HG03066 (cell line): ENCODE measurements at regions not wholly inside any gene's neighbourhood (a gene's known extent, or its start where the extent isn't known, plus 50 kb on each side); places are given as distances from the start of the nearest gene placed in this dataset.
"Not testable (repeated sequence)": the region's sequence is repeated elsewhere in the genome, so short reads cannot be mapped to it uniquely, and the experiment has no call there.

Experiments
- ATAC-seq: cut with Tn5 transposase; IDR thresholded peaks from one replicate; pipeline ENCODE4 v1.9.1; 2021; ENCODE audit warnings: low read depth; ENCODE audit not compliant: unreplicated experiment

DNA sequence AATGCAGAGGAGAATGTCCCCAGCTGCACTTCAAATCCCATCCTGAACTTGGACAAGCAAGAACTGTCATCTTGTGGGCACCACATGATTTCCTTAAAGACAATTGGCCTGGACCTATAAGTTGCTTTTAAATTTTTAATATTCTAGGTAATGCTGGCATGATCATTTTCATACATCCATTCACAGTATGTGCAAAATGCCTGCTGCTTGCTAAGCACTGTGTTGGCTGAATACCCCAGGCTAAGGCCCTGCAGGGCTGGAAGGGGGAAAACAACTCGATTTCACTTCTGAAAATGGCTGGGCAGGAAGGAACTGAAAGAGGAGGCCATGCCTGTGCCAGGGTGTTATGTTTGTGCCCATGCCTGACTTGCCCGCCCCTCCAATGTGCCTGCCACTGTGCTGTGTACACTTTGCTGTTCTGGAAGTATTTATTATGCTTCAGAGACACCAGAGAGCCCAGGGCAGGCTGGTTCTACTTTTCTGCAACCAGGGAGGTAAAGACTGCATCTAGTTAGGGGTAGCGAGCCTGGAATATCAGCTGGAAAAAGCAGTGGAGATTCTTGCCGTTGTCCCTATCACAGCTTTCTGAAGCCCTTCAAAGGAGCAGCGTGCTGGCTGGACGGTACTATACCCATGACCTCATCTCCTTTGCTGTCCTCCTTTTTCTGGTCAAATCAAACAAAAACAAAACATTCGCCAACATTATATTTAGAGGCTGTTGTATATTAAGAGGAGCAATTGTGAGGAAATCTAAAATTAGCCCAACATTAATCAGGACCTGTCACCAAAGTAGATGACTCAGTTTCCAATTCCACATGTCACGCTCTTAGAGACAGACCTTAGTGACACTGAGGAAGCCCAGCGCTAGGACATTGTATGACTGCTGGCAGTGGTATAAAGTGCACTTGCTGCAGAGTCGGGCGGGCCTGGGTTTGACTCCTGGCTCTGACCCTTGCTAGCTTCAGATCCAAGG lies 158.1 kb downstream of the DDX1 start:
- no peak for ATAC-seq

DNA sequence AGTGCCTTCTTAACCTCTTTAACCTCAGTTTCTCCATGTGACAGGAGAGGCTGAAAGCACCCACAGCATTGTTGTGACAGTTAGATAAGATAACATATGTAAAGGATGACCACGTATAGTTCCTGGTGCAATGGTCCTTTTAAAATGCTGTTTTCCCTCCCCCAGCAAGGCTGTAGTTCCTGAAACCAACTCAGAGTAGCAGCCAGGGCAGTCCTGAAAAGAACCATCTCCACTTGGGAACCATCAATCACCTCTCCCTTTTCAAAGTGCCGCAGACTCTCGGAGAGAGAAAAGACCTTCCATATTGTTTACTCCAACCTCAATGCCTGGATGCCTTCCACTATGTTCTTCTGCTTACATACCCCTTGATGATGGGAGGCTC lies 158.8 kb downstream of the DDX1 start:
- no peak for ATAC-seq

DNA sequence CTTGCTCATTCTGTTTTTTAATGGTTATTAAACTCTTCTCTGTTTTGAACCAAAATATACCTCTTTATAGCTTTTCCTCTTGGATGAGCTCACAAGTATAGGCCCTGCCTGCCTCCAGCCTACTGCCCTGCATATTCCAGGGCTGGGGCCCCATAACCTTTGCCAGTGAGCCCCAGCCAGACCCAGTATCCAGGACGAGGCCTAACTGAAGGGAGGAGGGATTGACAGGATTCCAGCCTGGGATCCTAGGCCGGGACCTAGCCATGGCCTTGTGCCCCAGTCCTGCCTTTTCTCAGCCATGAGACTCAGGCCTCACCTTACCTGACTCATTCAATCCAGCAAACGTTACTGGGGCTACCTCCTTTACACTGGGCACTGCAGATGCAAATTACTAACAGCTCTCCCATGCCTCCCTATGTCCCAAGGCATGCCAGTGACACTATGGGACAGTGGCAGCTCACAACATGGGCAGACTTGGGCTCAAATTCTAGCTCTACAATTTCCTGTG lies 159.2 kb downstream of the DDX1 start:
- no peak for ATAC-seq

DNA sequence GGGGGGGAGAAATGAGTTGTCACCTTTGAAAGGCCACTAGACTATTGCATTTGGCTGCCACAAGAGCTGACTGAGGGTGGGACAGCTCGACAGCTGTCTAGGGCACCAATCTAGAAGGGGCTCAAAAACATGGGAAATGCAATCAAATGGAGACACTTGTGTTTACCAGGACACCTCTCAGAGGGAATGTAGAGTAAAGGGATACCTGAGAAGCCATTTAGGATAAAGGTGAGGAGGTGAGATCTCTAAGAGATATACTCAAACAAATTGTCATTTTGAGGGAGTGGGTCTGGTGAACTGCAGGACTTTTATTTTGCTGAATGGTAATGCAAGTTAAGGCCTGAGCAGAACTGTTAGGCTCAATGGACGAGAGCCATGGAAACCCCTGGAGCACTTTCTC lies 159.8 kb downstream of the DDX1 start:
- ATAC-seq: no peak

DNA sequence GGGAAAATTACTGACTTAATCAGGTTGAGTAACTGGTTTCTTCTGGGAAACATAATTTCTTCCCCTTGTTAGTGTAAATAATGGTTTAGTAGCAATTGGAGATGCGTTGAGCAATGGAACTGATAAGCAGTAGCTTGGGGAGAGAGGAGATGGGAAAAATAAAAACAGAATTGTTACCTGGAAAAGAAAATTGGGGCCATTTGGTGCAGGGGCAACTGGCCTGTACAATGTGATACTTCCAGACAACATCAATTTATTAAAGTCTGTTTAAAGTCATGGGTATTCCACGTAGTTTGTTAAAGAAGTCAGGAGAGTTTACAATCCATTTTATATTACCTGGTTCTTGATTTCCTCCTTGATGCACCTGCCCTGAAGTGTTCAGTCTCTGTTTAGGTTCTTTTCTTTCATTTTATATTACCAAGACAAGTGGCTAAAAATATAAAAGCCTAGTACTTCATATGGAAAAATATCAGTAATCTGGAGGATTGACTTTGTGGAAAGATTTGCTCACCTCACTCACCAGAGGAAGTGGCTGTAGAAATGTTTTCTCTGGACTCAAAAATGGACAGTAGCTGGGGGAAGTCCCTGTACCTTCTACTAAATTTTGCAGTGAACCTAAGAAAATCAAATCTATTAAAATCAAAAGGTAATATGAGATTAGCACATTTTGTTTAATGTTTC lies 161.0 kb downstream of the DDX1 start:
- ATAC-seq: no peak

DNA sequence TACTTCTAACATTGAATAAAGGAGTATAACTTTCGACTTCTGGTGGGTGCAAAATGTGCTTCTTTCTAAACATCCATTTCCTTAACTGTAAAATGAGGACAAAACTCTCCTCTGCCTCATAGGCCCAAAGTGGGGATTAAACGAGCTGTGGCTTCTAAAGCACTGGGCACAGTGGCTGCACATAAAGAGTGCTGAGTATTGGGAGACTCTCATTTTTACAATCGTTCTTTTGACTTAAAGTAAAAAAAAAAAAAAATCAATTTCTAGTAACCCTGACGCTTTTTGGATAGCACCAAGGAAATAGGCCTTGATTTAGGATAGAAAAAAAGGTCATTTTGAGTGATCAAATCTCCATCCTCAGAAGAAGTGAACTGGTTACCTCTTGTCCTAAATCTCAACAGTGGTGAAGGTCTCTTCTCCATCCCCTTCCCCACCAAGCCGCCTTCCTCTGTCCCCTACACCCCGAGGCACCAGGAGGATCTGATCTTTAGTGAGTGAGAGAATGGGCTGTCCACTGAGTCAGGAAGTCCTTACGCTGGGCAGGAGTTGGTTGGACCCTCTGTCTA lies 161.6 kb downstream of the DDX1 start:
- no peak for ATAC-seq

DNA sequence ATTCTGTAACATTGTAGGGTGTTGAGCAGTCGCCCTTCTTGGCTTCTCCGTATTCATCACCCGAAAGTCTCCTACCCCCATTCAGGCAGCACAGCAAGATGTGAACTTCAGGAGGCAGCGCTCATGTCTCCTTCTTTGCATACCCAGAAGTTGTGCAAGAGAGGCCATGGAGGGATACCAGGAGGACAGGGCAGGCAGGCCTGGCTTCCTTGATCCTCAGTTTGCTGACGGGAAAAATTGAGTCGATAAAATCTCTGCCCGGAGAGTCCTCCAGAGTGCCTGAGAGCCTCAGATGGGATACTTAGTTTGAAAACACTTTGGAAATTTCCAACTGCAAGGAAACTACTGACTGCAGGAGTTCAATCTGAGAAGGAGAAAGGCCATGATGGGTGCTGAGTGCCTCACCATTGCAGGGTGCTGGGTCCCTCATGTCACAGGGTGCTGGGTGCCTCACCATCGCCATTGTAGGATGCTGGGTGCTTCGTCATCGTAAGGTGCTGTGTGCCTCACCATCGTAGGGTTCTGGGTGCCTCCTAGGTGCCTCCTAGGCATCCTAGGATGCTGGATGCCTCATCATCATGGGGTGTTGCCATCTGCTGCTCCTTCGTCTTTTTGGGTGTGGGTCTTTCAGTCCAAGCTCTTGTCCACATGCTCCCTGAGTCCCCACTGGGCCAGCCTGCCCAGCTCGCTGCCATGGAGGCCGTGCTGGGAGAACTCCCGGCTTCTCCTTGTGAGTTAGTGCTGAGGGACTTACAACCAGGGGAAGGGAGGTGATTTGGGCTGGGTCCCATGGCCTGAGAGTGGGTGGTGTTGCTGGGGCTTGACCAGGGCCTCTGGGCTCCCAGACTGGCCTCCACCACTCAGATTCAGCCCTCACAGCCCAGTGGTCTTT lies 162.4 kb downstream of the DDX1 start:
- no peak for ATAC-seq

DNA sequence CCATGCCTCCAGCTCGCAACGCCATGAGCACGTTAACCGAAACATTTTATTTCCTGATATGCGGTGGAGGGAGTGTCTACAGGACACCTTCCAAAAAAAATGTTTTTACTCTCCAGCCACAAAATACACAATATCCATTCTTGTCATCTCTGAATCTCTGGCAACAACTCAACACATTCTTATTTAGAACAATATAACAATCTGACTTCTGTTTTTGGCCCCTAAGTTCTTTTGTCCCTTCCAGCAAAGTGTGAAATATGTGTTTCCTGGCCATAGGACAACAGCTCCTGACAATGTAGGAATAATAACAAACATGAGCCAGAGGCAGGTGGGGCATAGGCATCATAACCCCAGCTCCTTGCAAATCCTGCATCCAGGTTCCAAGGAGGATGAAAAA lies 163.0 kb downstream of the DDX1 start:
- ATAC-seq: no peak

DNA sequence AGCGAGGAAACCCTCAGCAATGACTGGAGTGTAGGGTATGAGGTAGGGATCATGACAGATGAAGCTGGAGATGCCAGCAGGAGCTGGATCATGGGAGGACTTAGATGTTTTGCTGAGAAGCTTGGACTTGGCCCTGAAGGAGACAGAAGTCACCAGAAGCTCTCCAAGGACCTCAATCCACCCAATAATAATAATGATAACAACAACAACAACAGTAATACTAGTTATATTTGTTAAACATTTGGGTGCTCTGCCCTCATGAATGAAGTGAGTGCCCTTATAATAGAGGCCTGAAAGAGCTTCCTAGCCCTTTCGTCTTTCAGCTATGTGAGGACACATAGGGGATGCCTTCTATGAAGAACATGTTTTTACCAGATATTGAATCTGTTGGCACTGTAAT lies 163.9 kb downstream of the DDX1 start:
- ATAC-seq: no peak

DNA sequence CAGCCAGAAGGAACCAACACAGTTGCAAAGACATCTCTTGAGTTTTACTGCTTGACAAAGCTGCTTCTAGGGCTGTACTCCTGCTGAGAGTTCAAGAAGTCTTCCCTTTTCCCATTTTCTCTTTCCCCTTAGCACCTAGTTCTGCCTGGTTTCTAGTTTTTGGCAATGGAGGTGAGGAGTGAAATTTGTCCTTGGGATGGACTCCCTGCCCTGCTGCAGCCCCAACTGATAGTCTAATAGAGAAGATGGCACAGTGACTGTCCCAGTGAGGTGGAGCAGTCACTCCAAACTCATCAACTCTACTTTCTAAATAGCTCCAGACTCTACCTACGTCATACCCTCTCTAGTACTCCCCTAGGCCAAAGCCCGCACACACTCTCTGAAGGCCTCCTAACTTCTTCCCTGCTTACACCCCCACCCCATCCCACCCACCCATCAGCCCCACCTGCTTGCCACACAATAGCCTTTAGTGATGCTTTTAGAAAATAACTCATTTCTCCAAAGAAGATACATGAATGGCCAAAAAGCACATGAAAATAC lies 164.4 kb downstream of the DDX1 start:
- no peak for ATAC-seq

DNA sequence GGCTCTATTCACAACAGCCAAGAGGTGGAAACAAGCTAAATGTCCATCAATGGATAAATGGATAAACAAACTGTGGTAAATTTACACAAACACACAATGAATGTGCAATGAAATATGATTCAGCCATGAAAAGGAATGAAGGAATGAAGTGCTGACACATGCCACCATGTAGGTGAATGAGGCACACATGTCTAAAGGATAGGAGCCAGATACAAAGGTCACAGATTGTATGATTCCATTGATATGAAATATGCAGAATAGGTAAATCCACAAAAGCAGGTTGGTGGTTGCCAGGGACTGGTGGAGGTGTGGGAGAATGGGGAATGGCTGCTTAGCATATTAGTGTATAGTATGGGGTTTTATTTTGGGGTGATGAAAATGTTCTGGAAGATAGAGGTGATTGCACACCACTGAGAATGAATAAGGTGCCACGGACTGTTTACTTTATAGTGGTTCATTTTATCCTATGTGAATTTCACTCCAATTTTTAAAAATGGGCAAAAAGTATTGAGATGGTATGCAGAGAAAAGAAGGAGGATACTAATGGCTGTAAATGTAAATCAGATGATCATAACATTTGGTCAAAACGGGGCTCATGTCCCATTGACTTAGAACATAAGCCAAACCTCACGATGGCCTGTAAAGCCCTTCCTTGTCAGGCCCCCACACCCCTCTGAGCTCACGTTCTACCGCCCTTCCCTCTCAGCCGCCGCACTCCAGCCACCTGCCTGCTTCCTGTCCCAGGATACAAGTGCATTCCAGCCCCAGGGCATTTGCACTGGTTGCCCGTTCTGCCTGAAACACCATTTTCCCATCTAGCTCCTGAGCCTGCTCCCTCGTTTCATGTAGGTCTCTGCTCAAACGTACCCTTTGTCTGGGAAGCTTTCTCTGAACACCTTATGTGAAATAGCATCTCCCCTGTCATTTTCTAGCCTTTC lies 165.5 kb downstream of the DDX1 start:
- ATAC-seq: no peak

DNA sequence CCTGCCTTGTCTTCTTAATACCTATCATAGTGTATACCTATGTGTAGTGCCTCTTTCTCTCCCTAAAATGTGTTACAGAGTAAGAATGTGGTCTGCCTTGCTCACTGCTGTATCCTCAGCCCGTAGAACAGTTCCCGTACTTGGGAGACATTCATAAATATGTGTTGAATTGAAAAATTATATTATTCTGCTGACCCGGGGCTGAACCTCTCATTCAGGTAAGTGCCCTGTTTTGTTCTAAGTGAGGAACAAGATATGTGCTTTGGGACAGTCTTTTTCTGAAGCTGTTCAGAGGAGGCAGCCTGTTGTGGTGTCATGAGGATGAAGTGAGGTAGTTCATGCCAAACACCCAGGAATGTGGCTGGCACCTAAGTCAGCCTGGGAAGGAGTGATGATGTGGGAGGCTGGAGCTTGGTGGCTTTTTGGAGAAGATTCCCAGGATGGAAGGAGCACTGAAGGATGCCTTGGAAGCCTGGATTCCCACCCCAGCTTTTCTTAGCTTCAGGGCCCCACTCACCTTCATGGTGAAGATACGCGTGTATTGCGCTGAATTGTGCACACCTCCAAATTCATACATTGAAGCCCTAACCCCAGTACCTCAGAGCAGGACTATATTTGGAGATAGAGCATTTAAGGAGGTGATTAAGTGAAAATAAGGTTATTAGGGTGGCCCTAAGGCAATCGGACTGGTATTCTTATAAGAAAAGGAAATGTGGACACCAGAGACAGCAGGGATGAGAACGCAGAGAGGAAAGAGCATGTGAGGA lies 166.3 kb downstream of the DDX1 start:
- ATAC-seq: no peak

DNA sequence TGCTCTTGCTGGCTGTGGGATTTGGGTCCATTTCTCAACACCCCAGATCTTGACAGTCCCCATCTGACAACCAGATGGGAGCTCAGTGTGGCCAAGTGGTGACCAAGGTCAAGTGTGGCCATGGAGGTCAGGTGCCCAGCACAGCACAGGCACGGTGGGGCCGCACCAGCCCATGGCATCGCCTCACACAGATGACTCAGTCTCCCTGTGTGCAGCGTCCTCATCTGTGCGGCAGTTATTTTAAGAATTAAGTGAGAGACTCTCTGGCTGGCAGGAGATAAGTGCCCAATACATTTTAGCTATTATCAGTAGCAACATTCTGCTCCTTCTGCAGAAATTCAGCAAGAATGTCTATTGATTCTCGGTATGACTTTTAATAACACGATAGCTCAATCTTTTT lies 167.2 kb downstream of the DDX1 start:
- ATAC-seq: no peak

DNA sequence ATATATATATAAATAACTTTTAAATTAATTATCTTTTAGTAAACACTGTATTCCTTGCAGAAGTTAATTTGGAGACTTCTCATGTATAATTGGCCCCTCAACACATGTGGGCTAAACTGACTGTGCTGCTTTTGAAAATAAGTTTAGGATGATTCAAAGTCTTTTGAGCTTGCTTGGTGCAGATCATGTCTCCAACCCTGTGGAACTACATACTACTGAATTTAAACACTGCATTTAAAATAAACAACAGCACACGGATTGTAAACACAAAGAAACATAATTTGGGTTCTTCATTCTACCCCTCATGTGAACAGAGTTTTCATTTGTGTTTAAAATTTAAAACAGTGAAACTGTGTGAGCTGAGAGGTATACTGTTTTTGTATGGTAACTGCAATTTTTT lies 167.7 kb downstream of the DDX1 start:
- ATAC-seq: no peak

DNA sequence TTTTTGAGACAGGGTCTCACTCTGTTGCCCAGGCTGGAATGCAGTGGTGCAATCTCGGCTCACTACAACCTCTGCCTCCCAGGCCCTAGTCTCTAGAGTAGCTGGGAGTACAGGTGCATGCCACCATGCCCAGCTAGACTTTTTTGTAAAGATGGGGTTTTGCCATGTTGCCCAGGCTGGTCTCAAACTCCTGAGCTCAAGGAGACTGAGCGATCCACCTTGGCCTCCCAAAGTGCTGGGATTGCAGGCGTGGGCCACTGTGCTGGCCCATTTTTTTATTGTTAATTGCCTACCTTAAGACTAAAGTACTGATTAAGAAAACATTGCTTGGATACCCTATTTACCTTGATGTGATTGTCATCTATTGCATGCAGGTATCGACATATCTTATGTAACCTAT lies 168.1 kb downstream of the DDX1 start:
- not testable (repeated sequence) for ATAC-seq

DNA sequence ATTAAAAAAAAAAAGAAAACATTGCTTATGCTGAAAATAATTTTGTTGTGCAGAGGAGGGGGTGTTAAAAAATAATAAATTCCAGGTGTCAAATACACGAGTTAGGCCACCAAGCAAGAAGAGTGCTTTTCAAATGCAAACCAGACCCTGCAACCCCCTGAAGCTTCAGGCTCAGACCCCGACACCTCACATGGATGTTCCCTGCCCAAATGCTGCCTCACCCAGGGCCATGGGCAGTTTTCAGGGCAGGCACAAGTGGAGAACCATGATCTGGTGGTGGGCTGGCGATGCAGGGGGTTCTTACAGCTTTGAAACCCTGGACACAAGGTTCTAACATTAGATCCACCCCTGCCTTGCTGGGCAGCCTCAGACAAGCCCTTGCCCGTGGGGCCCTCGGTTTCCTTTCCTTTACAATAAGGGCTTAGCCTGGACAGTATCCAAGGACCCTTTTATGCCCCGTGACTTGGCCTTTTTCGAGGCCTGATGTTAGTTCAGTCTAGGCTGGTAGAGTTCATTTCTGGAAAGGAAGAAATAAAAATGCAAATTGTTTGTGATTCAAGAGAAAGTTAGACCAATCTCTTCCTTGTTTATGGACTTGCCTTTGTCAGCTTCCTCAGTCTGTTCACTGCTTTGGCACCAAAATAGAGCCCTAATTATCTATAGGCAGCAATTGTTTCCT lies 168.7 kb downstream of the DDX1 start:
- ATAC-seq: no peak

DNA sequence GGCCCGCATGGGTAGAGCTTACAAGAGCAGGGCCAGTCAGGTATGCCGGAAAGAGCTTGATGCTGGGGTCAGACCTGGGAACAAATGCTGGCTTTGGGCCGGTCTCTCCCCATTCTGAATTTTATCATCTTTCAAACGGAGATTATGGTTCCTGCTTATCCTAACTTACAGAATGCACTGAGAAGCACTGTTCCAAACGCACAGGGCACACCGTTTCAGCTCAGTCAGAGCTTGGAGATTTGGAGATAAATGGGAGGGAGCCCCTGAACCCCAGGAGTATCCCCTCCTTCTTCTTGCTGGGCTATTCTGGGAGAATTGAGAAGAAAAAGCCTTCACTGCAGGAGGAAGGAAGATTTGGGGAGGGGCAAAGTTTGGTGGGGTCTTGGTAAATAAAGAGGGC lies 169.4 kb downstream of the DDX1 start:
- ATAC-seq: no peak

DNA sequence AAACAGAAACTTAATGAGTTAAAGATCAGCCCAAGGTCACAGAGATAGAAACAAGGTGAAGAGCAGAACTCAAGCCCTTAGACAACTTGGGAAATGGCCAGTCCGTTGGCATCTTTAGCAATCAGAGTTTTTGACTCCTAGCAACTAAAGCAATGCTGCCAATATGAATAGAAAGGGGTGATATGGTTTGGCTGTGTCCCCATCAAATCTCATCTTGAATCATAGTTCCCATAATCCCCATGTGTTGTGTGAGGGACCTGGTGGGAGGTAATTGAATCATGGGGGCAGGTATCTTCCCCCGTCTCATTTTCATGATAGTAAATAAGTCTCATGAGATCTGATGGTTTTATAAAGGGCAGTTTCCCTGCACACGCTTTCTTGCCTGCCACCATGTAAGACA lies 170.2 kb downstream of the DDX1 start:
- no peak for ATAC-seq
